Endothelial cell of umbilical vein (primary cell): ENCODE measurements at regions not wholly inside any gene's neighbourhood (a gene's known extent, or its start where the extent isn't known, plus 50 kb on each side); places are given as distances from the start of the nearest gene placed in this dataset.

Source experiments
- EZH2 ChIP-seq: IDR thresholded peaks from 2 replicates; pipeline ENCODE4 v1.6.1; 2012; ENCODE audit warnings: borderline replicate concordance, low read depth, mild to moderate bottlenecking, moderate library complexity, low read length, inconsistent platforms; ENCODE audit not compliant: severe bottlenecking
- FOS ChIP-seq: IDR thresholded peaks from 2 replicates; pipeline ENCODE4 v1.6.1; 2011; ENCODE audit warnings: mild to moderate bottlenecking, low read length, moderate library complexity, borderline replicate concordance; ENCODE audit not compliant: insufficient read depth
- GATA2 ChIP-seq: IDR thresholded peaks from 2 replicates; pipeline ENCODE4 v1.7.0; 2011; ENCODE audit warnings: low read depth, mild to moderate bottlenecking, moderate library complexity, mixed read lengths, low read length; ENCODE audit not compliant: insufficient read length, insufficient read depth
- JUN ChIP-seq: IDR thresholded peaks from 2 replicates; pipeline ENCODE4 v1.6.1; 2011; ENCODE audit warnings: borderline replicate concordance, low read depth; ENCODE audit not compliant: insufficient read length, insufficient read depth
- MAX ChIP-seq: IDR thresholded peaks from 2 replicates; pipeline ENCODE4 v1.6.1; 2011; ENCODE audit not compliant: insufficient read depth, insufficient read length
- POLR2AphosphoS5 ChIP-seq: IDR thresholded peaks from 2 replicates; pipeline ENCODE4 v1.6.1; 2012; ENCODE audit warnings: low read depth, mild to moderate bottlenecking, control low read depth, low read length, moderate library complexity; ENCODE audit not compliant: insufficient read depth
- TF ChIP-seq, protein P1 (sequence below), 2 donors: IDR thresholded peaks; 1 replicate in 1 of 2; 2 replicates in 1 of 2; pipeline ENCODE4 v1.5.1; 2011; ENCODE audit warnings: low read length in 2 of 2, mild to moderate bottlenecking in 2 of 2, moderate library complexity in 2 of 2, control low read depth in 1 of 2, inconsistent platforms in 1 of 2, low read depth in 1 of 2; ENCODE audit not compliant: insufficient read depth in 1 of 2; ENCODE audit errors: extremely low read depth in 1 of 2

- TF ChIP-seq, protein P1, sequence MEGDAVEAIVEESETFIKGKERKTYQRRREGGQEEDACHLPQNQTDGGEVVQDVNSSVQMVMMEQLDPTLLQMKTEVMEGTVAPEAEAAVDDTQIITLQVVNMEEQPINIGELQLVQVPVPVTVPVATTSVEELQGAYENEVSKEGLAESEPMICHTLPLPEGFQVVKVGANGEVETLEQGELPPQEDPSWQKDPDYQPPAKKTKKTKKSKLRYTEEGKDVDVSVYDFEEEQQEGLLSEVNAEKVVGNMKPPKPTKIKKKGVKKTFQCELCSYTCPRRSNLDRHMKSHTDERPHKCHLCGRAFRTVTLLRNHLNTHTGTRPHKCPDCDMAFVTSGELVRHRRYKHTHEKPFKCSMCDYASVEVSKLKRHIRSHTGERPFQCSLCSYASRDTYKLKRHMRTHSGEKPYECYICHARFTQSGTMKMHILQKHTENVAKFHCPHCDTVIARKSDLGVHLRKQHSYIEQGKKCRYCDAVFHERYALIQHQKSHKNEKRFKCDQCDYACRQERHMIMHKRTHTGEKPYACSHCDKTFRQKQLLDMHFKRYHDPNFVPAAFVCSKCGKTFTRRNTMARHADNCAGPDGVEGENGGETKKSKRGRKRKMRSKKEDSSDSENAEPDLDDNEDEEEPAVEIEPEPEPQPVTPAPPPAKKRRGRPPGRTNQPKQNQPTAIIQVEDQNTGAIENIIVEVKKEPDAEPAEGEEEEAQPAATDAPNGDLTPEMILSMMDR (IDR thresholded peaks at IDR 0.05; ENCODE audit: extremely low read depth in 1 of 2, insufficient read depth in 1 of 2, low read depth in 1 of 2, low read length in 2 of 2), result no peak
- TF ChIP-seq GATA2 (no peak), EZH2 (no peak), JUN (no peak), MAX (no peak), FOS (no peak), POLR2AphosphoS5 (no peak)
These were observed 193.6 kb upstream of the ADGRL2 start for GRCh38 chr1:81607086-81607485.
